ENCODE measurements at regions not wholly inside any gene's neighbourhood (a gene's known extent, or its start where the extent isn't known, plus 50 kb on each side); places are given as distances from the start of the nearest gene placed in this dataset.

DNA sequence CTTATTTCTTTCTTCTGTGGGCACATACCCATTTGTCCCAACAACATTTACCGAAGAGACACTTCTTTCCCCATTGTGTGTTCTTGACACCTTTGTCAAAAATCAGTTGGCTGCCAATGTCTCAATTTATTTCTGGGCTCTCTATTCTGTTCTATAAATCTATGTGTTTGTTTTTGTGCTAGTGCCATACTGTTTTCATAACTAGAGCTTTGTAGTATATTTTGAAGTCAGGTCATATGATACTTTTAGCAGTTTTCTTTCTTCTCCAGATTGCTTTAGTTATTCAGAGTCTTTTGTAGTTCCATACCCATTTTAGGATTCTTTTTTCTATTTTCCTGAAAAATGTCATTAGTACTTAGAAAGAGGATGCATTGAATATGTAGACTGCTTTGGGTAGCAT, 1276.3 kb downstream of the SLITRK1 start:
- H2AFZ ChIP-seq (ENCODE audit: low read length, unreplicated experiment) = no peak overlapping the region
- no peaks in the 10 kb centered on the region for H3K79me2 ChIP-seq (ENCODE audit: control insufficient read depth, insufficient read depth, low read length, unreplicated experiment)
- H3K27ac ChIP-seq (ENCODE audit: low read depth, low read length) = no peak overlapping the region
- H3K4me3 ChIP-seq (ENCODE audit: low read depth, low read length) = no peak overlapping the region
- no peaks in the 10 kb centered on the region for H3K36me3 ChIP-seq (ENCODE audit: insufficient read depth, low read length)
- H3K27me3 ChIP-seq (ENCODE audit: insufficient read depth, low read length) = no peaks in the 10 kb centered on the region
- H3K4me1 ChIP-seq (ENCODE audit: control insufficient read depth, insufficient read depth, low read length, unreplicated experiment) = no peaks in the 10 kb centered on the region

DNA sequence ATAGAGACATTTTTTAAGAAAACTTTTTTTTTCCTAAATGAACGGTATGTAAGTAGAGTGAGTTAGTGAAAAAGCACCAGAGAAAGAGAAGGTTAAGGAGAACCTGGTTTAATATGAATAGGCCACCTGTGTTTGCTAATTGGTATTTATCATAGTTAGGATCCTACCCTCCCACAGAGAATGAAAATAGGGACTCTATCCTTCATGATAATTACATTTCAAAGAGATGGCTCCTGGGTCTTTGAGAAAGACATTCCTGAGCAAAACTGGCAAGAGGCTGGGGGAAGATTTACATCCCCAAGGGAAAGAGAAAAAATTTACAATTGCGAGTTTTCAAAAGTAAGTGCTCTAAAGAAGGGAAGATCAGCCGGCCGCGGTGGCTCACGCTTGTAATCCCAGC, 1284.5 kb downstream of the SLITRK1 start:
- Histone ChIP-seq H3K4me1 (ENCODE audit: control insufficient read depth, insufficient read depth, low read length, unreplicated experiment) (no peaks in the 10 kb centered on the region), H2AFZ (ENCODE audit: low read length, unreplicated experiment) (no peak overlapping the region), H3K4me3 (ENCODE audit: low read depth, low read length) (no peak overlapping the region), H3K36me3 (ENCODE audit: insufficient read depth, low read length) (no peaks in the 10 kb centered on the region), H3K27ac (ENCODE audit: low read depth, low read length) (no peak overlapping the region), H3K27me3 (ENCODE audit: insufficient read depth, low read length) (no peaks in the 10 kb centered on the region), H3K79me2 (ENCODE audit: control insufficient read depth, insufficient read depth, low read length, unreplicated experiment) (no peaks in the 10 kb centered on the region)

DNA sequence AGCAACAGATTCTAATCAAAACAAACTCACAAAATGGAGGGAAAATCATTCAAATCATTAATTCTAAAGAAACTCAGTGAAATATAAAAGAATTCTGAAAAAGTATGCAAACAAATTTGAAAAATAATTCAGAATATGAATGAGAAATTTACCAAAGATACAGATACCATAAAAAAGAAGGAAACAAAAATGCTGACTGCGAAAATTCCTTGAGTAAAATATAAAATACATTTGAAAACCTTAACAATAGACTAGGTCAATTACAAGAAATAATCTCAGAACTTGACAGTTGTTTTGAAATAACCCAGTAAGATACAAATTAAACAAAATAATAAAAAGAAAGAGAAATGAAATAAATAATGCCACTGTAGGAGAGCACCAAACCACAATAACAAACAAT, 1289.0 kb downstream of the SLITRK1 start:
- H3K36me3 ChIP-seq (ENCODE audit: insufficient read depth, low read length) = no peaks in the 10 kb centered on the region
- H2AFZ ChIP-seq (ENCODE audit: low read length, unreplicated experiment) = no peak overlapping the region
- H3K4me3 ChIP-seq (ENCODE audit: low read depth, low read length) = no peak overlapping the region
- H3K4me1 ChIP-seq (ENCODE audit: control insufficient read depth, insufficient read depth, low read length, unreplicated experiment) = no peaks in the 10 kb centered on the region
- no peak overlapping the region for H3K27ac ChIP-seq (ENCODE audit: low read depth, low read length)
- H3K27me3 ChIP-seq (ENCODE audit: insufficient read depth, low read length) = no peaks in the 10 kb centered on the region
- H3K79me2 ChIP-seq (ENCODE audit: control insufficient read depth, insufficient read depth, low read length, unreplicated experiment) = no peaks in the 10 kb centered on the region

DNA sequence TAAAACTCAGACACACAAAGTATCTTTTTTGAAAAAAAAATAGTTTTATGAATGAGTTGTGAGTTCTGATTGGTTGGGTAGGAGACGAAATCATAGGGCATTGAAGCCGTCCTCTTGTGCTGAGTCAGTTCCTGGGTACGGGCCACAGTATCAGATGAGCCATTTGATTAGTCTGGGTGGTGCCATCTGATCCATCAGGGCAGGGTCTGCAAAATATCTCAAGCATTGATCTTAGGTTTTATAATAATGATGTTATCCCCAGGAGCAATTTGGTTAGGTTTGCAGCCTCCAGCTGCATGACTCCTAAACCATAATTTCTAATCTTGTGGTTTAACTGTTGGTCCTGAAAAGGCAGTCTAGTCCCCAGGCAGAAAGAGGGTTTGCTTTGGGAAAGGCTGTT, 1310.6 kb downstream of the SLITRK1 start:
- Histone ChIP-seq H3K4me1 (ENCODE audit: control insufficient read depth, insufficient read depth, low read length, unreplicated experiment) (no peaks in the 10 kb centered on the region), H3K36me3 (ENCODE audit: insufficient read depth, low read length) (no peaks in the 10 kb centered on the region), H3K27ac (ENCODE audit: low read depth, low read length) (no peak overlapping the region), H3K79me2 (ENCODE audit: control insufficient read depth, insufficient read depth, low read length, unreplicated experiment) (no peaks in the 10 kb centered on the region), H2AFZ (ENCODE audit: low read length, unreplicated experiment) (no peak overlapping the region), H3K4me3 (ENCODE audit: low read depth, low read length) (no peak overlapping the region), H3K27me3 (ENCODE audit: insufficient read depth, low read length) (no peaks in the 10 kb centered on the region)

DNA sequence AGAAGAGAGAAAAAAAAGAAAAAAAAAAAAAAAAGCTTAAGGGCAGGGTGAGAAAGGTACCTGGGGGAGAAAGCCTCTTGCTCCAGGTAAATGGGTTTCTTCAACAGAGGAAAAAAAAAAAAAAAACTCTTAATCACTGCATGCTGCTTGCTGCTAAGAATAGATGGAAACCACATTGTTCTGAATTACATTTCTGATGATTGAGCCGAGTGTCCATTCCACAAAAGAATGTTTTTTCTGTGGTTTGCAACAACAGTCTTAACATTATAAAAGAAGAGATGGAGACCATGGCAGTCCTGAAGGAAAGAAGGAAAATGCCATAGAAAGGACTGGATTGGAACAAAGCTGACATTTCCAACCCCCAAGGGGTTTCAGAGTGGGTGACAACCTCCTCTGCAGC, 1312.7 kb downstream of the SLITRK1 start:
- H3K27ac ChIP-seq (ENCODE audit: low read depth, low read length) = no peak overlapping the region
- H2AFZ ChIP-seq (ENCODE audit: low read length, unreplicated experiment) = no peak overlapping the region

DNA sequence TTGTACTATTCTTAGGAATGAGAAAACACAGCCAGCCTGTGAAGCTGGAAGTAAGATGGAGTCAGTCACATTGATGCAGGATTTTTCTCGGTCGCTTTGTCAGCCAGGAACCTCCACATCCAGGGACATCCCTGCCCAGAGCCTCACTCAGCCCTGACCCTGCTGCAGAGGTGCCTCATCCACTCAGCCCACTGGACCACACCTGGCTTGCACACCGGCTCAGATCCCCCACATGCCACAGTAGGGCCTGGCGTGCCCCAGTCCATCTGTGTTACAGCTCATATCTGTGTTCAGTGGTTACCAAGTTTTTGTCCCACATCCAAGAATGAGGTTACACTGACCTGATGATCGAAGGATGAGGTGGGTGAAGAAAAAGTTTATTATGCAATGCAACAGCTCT, 1315.4 kb downstream of the SLITRK1 start:
- Histone ChIP-seq H3K36me3 (ENCODE audit: insufficient read depth, low read length) (no peaks in the 10 kb centered on the region), H3K79me2 (ENCODE audit: control insufficient read depth, insufficient read depth, low read length, unreplicated experiment) (no peaks in the 10 kb centered on the region), H3K27me3 (ENCODE audit: insufficient read depth, low read length) (no peaks in the 10 kb centered on the region), H3K4me3 (ENCODE audit: low read depth, low read length) (no peak overlapping the region), H3K27ac (ENCODE audit: low read depth, low read length) (no peak overlapping the region), H3K4me1 (ENCODE audit: control insufficient read depth, insufficient read depth, low read length, unreplicated experiment) (no peaks in the 10 kb centered on the region), H2AFZ (ENCODE audit: low read length, unreplicated experiment) (no peak overlapping the region)

More for the DNA sequence above, 1312.7 kb downstream of the SLITRK1 start:
- Histone ChIP-seq H3K79me2 (ENCODE audit: control insufficient read depth, insufficient read depth, low read length, unreplicated experiment) (no peaks in the 10 kb centered on the region), H3K4me3 (ENCODE audit: low read depth, low read length) (no peak overlapping the region), H3K4me1 (ENCODE audit: control insufficient read depth, insufficient read depth, low read length, unreplicated experiment) (no peaks in the 10 kb centered on the region), H3K36me3 (ENCODE audit: insufficient read depth, low read length) (no peaks in the 10 kb centered on the region), H3K27me3 (ENCODE audit: insufficient read depth, low read length) (no peaks in the 10 kb centered on the region)

DNA sequence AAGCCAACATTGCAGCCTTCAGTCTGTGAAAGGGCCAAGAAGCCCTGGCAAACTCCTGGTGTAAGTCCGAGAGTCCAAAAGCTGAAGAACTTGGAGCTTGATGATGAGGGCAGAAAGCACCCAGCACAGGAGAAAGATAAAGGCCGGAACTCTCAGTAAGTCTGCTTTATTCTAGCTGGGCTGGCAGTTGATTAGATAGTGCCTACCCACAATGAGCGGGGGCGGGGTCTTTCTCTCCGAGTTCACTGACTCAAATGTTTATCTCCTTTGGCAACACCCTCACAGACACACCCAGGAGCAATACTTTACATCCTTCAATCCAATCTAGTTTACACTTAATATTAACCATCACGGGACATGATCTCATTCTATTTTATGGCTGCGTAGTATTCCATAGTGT, 1317.1 kb downstream of the SLITRK1 start:
- no peak overlapping the region for H2AFZ ChIP-seq (ENCODE audit: low read length, unreplicated experiment)
- no peaks in the 10 kb centered on the region for H3K4me1 ChIP-seq (ENCODE audit: control insufficient read depth, insufficient read depth, low read length, unreplicated experiment)
- no peaks in the 10 kb centered on the region for H3K27me3 ChIP-seq (ENCODE audit: insufficient read depth, low read length)
- H3K79me2 ChIP-seq (ENCODE audit: control insufficient read depth, insufficient read depth, low read length, unreplicated experiment) = no peaks in the 10 kb centered on the region
- H3K36me3 ChIP-seq (ENCODE audit: insufficient read depth, low read length) = no peaks in the 10 kb centered on the region
- no peak overlapping the region for H3K4me3 ChIP-seq (ENCODE audit: low read depth, low read length)
- no peak overlapping the region for H3K27ac ChIP-seq (ENCODE audit: low read depth, low read length)

DNA sequence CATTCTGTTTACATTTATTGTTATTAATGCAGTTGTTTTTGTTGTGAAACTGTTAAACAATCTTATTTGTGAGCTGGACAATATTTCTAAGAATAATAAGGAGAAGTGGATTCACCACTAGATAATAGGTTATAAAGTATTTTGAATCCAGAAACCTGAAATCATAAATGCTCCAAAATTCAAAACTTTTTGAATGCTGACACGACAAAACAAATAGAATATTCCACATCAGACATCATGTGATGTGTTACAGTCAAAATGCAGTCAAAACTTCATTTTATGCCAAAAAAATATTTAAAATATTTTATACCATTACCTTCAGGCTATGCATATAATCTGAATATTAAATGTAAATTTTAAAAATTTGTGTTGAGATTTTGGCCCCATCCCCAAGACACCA, 1321.4 kb downstream of the SLITRK1 start:
- Histone ChIP-seq H3K27ac (ENCODE audit: low read depth, low read length) (no peak overlapping the region), H3K4me3 (ENCODE audit: low read depth, low read length) (no peak overlapping the region), H3K27me3 (ENCODE audit: insufficient read depth, low read length) (no peaks in the 10 kb centered on the region), H3K4me1 (ENCODE audit: control insufficient read depth, insufficient read depth, low read length, unreplicated experiment) (no peaks in the 10 kb centered on the region), H3K36me3 (ENCODE audit: insufficient read depth, low read length) (no peaks in the 10 kb centered on the region), H3K79me2 (ENCODE audit: control insufficient read depth, insufficient read depth, low read length, unreplicated experiment) (no peaks in the 10 kb centered on the region), H2AFZ (ENCODE audit: low read length, unreplicated experiment) (no peak overlapping the region)

DNA sequence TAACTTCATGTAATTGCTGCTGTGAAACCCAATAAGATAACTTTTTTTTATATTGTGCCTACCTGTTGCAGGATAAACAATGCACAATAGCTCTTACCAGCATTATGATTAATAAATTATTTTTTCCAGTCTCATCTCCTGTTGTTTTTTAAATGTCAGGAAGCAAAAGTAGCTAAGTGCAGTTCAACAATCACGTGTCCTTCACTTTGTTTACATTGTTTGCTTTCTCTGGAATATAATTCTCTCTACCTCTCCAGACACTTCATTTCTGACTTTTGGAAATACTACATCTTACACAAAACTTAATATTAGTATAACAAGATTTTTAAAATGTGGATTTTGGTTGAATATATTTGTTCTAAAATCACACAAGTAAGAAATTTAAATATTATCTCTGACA, 1359.4 kb downstream of the SLITRK1 start:
- H2AFZ ChIP-seq (ENCODE audit: low read length, unreplicated experiment) = no peak overlapping the region
- H3K4me3 ChIP-seq (ENCODE audit: low read depth, low read length) = no peak overlapping the region
- no peaks in the 10 kb centered on the region for H3K36me3 ChIP-seq (ENCODE audit: insufficient read depth, low read length)
- H3K79me2 ChIP-seq (ENCODE audit: control insufficient read depth, insufficient read depth, low read length, unreplicated experiment) = no peaks in the 10 kb centered on the region
- H3K4me1 ChIP-seq (ENCODE audit: control insufficient read depth, insufficient read depth, low read length, unreplicated experiment) = no peaks in the 10 kb centered on the region
- H3K27ac ChIP-seq (ENCODE audit: low read depth, low read length) = no peak overlapping the region
- H3K27me3 ChIP-seq (ENCODE audit: insufficient read depth, low read length) = no peaks in the 10 kb centered on the region

DNA sequence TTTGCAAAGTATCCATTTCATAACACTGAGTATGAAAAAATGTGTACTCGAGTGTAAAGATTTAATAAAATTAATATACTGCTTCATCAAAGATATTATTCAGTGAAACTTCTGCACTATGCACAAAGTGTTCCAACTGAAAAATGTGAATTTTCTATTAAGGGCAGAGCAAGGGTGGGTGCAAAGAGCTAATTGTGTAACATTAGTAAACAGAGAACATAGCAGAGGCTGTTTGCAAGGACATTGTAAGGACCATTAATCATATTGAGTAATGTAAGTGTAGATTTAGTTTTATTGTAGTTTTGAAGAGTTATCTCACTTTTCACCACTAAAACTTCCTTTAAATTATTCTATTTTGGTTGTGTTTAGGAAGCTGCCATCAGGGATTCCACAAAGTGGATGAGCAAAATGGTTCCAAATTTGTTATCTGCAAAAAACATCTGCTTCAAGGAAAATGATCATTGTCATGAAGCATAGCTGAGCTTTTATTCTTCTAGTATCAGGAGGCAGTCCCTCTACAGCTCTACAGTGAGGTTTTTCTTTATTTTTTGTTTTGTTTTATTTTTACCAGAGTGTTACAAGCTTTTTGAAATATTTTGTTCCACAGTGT, 1375.4 kb downstream of the SLITRK1 start:
- Histone ChIP-seq H3K36me3 (ENCODE audit: insufficient read depth, low read length) (no peaks in the 10 kb centered on the region), H3K79me2 (ENCODE audit: control insufficient read depth, insufficient read depth, low read length, unreplicated experiment) (no peaks in the 10 kb centered on the region), H3K4me3 (ENCODE audit: low read depth, low read length) (no peak overlapping the region), H2AFZ (ENCODE audit: low read length, unreplicated experiment) (no peak overlapping the region), H3K27me3 (ENCODE audit: insufficient read depth, low read length) (no peaks in the 10 kb centered on the region), H3K27ac (ENCODE audit: low read depth, low read length) (no peak overlapping the region), H3K4me1 (ENCODE audit: control insufficient read depth, insufficient read depth, low read length, unreplicated experiment) (no peaks in the 10 kb centered on the region)

DNA sequence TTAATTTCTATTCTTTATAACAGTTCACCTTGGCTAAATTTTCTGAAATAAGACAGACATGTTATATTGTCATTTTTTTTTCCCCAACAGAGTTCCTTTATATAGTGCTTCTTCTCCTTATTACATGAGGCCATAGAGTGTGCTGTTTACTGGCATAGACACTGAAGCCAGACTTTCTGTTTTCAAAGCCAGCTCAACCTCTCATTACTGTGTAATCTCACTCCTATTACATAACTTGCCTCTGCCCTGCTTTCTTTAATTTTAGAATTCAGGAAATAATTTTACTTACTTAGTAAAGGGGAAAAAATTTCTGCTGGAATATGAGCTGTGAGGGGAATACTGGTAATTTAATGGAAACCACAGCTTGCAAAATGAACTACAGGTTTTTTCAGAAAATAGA, 1380.4 kb downstream of the SLITRK1 start:
- no peak overlapping the region for H3K4me3 ChIP-seq (ENCODE audit: low read depth, low read length)
- no peak overlapping the region for H2AFZ ChIP-seq (ENCODE audit: low read length, unreplicated experiment)
- no peak overlapping the region for H3K27ac ChIP-seq (ENCODE audit: low read depth, low read length)
- H3K27me3 ChIP-seq (ENCODE audit: insufficient read depth, low read length) = no peaks in the 10 kb centered on the region
- H3K4me1 ChIP-seq (ENCODE audit: control insufficient read depth, insufficient read depth, low read length, unreplicated experiment) = no peaks in the 10 kb centered on the region
- no peaks in the 10 kb centered on the region for H3K36me3 ChIP-seq (ENCODE audit: insufficient read depth, low read length)
- no peaks in the 10 kb centered on the region for H3K79me2 ChIP-seq (ENCODE audit: control insufficient read depth, insufficient read depth, low read length, unreplicated experiment)

Measured in ACC112 (cell line).